ENCODE measurements at regions not wholly inside any gene's neighbourhood (a gene's known extent, or its start where the extent isn't known, plus 50 kb on each side); places are given as distances from the start of the nearest gene placed in this dataset.
"Not testable (repeated sequence)": the region's sequence is repeated elsewhere in the genome, so short reads cannot be mapped to it uniquely, and the experiment has no call there.

DNA sequence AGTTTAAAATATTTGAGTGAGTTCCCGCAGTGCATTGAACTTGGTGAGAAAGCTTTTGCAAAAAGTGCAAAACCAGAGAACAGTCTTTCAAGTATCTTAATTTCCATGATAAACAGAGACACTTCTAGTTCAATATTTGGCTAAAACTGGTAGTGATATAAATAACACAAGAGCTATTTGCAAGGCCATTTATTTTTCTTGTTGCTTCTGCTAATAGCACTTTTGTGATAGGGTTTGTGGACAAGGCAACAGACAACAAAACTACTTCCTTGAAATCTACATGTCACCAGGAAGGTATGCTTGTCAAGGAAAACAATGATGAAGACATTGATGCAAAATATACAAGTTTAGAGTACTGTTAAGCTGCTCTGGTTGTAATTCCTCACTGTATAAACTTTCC is 1225.1 kb downstream of the OTOL1 start:
- TF ChIP-seq, protein P1, sequence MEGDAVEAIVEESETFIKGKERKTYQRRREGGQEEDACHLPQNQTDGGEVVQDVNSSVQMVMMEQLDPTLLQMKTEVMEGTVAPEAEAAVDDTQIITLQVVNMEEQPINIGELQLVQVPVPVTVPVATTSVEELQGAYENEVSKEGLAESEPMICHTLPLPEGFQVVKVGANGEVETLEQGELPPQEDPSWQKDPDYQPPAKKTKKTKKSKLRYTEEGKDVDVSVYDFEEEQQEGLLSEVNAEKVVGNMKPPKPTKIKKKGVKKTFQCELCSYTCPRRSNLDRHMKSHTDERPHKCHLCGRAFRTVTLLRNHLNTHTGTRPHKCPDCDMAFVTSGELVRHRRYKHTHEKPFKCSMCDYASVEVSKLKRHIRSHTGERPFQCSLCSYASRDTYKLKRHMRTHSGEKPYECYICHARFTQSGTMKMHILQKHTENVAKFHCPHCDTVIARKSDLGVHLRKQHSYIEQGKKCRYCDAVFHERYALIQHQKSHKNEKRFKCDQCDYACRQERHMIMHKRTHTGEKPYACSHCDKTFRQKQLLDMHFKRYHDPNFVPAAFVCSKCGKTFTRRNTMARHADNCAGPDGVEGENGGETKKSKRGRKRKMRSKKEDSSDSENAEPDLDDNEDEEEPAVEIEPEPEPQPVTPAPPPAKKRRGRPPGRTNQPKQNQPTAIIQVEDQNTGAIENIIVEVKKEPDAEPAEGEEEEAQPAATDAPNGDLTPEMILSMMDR (IDR thresholded peaks at IDR 0.05; ENCODE audit: insufficient read depth, low read length), result no peak
- DNase-seq (ENCODE audit: low read depth), result no peak
- H3K4me3 ChIP-seq (ENCODE audit: low read depth, low read length), result no peak overlapping the region

DNA sequence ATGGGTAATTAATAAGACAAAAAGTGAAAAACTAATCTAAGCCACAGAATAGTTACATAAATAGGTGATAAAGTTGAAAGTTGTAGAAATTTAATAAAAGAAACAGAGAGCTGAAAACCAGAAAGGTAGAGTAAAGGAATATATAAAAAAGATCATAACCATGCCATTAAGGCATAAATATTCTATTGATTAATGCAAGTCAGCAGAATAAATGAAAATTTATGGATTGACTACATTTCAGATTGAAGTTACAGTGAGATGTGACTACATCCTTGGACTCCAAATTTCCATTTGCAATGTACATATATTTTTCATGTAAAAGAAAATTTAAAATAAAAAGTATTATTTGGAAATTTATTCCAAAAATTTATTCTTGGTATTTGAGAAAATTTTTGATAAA is 1225.7 kb downstream of the OTOL1 start:
- DNase-seq (ENCODE audit: low read depth), result no peak
- H3K4me3 ChIP-seq (ENCODE audit: low read depth, low read length), result no peak overlapping the region
- TF ChIP-seq, protein P1 (IDR thresholded peaks at IDR 0.05; ENCODE audit: insufficient read depth, low read length), result no peak

DNA sequence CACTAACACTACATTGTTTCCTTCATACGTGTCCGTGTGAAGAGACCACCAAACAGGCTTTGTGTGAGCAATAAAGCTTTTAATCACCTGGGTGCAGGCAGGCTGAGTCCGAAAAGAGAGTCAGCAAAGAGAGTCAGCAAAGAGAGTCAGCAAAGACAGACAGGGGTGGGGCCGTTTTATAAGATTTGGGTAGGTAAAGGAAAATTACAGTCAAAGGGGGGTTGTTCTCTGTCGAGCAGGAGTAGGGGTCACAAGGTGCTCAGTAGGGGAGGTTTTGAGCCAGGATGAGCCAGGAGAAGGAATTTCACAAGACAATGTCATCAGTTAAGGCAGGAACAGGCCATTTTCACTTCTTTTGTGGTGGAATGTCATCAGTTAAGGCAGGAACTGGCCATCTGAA is 1226.2 kb downstream of the OTOL1 start:
- H3K4me3 ChIP-seq (ENCODE audit: low read depth, low read length); DNase-seq (ENCODE audit: low read depth): not testable (repeated sequence)

DNA sequence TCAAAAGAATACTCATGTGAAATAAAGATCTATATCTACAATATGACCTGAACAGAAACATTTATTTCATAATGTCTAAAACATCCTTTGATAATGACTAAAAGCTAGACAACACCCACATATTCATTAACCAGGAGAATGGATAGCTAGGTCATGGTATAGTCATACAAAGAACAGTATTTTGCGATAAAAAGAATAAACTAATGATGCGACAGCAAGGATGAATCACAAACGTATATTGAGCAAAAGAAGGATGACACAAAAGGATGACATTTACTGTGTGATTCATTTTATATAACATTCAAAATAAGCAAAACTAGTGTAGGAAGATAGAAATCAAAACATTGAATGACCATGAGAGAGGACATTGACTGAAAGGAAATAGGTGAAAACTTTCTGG is 1233.1 kb downstream of the OTOL1 start:
- no peak overlapping the region for H3K4me3 ChIP-seq (ENCODE audit: low read depth, low read length)
- peak; percentile 42 for DNase-seq (ENCODE audit: low read depth)

DNA sequence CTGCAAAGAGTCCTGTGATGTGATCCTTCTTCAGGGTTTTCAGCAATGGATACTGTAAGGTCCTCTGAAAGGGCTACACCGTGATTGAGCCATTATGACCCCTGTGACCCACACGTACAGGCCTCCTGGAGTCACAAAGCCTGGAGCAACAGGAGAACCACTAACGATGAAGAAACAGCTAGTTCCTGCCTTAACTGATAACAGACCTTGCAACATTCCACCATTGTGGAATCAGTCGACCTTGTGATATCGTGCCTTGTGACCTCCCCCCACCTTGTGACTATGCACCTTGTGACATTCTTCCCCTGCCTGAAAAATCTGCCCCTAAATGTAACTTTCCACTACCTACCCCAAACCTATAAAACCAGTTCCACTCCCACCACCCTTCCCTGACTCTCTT is 1235.4 kb downstream of the OTOL1 start:
- H3K4me3 ChIP-seq (ENCODE audit: low read depth, low read length); DNase-seq (ENCODE audit: low read depth): not testable (repeated sequence)

More for the DNA sequence above, 1233.1 kb downstream of the OTOL1 start:
- TF ChIP-seq, protein P1 (IDR thresholded peaks at IDR 0.05; ENCODE audit: insufficient read depth, low read length), result no peak

DNA sequence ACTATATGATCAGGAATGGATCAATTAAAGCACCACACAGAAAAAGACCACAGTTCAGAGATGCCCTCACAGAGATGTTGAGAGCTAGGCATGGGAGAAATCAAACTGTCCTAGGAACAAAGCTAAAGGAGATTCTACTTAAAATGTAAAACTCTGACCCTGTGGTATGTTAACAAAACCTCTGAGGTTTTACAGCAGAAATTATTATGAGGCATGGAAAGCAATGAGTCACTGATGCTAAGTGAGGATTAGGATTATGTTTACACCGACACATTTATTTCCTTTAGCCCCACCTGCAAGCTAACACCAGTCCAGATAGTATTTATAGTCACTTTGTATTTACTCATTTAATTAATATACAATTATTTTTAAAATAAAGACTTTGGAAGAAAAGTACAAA is 1242.2 kb downstream of the OTOL1 start:
- DNase-seq (ENCODE audit: low read depth), result no peak
- H3K4me3 ChIP-seq (ENCODE audit: low read depth, low read length), result no peak overlapping the region
- TF ChIP-seq, protein P1 (IDR thresholded peaks at IDR 0.05; ENCODE audit: insufficient read depth, low read length), result no peak

DNA sequence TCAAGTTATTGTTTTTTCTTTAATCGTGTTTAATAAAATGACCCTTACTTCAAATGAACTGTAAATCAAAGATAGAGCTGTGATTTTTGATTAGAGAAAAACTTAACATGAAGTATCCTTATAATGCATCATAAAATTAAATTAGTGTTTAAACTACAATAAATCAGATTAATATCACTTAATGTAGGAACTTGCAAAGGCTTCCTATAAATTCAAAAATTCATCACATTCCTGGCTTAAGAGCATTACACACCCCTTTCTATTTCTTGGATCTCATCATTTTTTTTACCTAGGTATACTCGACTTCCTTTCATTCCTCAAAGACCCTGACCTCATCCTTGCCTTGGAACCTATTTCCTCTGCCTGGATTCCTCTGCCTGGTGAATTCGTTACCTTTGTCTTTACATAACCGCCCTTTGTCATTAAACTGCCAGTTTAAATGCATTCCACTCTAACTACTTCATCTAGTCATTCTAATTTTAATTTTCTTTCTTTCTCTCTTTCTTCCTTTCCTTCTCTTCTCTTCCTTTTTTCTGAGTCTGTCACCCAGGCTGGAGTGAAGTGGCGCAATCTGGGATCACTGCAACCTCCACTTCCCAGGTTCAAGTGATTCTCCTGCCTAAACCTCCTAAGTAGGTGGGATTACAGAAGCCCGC is 1244.5 kb downstream of the OTOL1 start:
- TF ChIP-seq, protein P1 (IDR thresholded peaks at IDR 0.05; ENCODE audit: insufficient read depth, low read length), result no peak
- no peak overlapping the region for H3K4me3 ChIP-seq (ENCODE audit: low read depth, low read length)

DNA sequence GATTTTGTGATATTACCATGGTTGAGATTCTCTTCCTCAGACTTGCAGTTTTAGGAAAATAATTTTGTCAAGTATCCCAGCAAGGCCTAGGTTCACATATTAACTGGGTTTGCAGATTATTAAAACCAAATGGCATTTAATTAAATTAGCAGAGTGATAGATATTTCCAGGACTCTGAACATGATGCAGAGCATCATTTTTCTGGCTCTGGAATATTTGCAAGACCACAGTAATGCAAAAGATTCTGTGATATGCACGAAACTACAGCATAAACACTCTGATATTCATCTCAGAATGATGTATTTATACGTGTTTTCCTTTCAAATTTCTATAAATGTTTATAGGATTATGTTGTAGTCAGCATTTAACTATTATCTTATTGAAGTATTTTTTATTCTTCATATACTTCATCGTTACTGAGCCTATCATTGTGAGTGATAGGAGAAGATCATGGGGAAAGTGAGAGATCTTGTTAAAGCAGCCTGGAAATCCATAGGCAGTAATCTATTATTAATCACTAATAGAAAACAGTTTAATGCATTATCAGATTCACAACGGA is 1245.6 kb downstream of the OTOL1 start:
- TF ChIP-seq, protein P1 (IDR thresholded peaks at IDR 0.05; ENCODE audit: insufficient read depth, low read length), result no peak
- no peak for DNase-seq (ENCODE audit: low read depth)
- H3K4me3 ChIP-seq (ENCODE audit: low read depth, low read length), result no peak overlapping the region

More for the DNA sequence above, 1244.5 kb downstream of the OTOL1 start:
- no peak for DNase-seq (ENCODE audit: low read depth)

Measured in fibroblast of the aortic adventitia (primary cell).